Liver (tissue), 3 donors: ENCODE measurements at regions not wholly inside any gene's neighbourhood (a gene's known extent, or its start where the extent isn't known, plus 50 kb on each side); places are given as distances from the start of the nearest gene placed in this dataset.

Experiments
- ATF3 ChIP-seq: IDR thresholded peaks from 2 replicates; pipeline ENCODE4 v1.6.1; 2016; ENCODE audit warnings: antibody characterized with exemption
- CTCF ChIP-seq: fragments of 150-350 bp; IDR thresholded peaks from 2 replicates; pipeline ENCODE4 v1.5.1; 2017; ENCODE audit warnings: improper control_type of control experiment, low read depth, low read length; ENCODE audit not compliant: missing input control
- RXRA ChIP-seq, 2 donors: IDR thresholded peaks; 2 replicates each; pipeline ENCODE4 v1.6.1; 2017 to 2018; ENCODE audit warnings: antibody characterized with exemption in 2 of 2, mild to moderate bottlenecking in 1 of 2
- SP1 ChIP-seq: IDR thresholded peaks from 2 replicates; pipeline ENCODE4 v1.6.1; 2018; ENCODE audit warnings: antibody characterized with exemption, mild to moderate bottlenecking
- TAF1 ChIP-seq: conservative IDR thresholded peaks from 2 replicates; pipeline ENCODE4 v1.6.1; 2016; ENCODE audit warnings: antibody characterized with exemption, mild to moderate bottlenecking
- YY1 ChIP-seq: IDR thresholded peaks from 2 replicates; pipeline ENCODE4 v1.6.1; 2016; ENCODE audit warnings: antibody characterized with exemption, mild to moderate bottlenecking
- donor health status: healthy.
- donor health status: healthy.

- TF ChIP-seq YY1 (no peak), CTCF (no peak), SP1 (no peak), TAF1 (no peak), ATF3 (no peak), RXRA (IDR thresholded peaks at IDR 0.05) (no peak)
Measured at GRCh38 chr10:78566284-78567111, 502.3 kb upstream of the ZMIZ1 start.
